ENCODE measurements at regions not wholly inside any gene's neighbourhood (a gene's known extent, or its start where the extent isn't known, plus 50 kb on each side); places are given as distances from the start of the nearest gene placed in this dataset.

- no peak overlapping the region for H3K4me3 ChIP-seq
- H3K9me3 ChIP-seq: peaks cover 6% of the 10 kb centered on the region
- no peak for DNase-seq
- no peaks in the 10 kb centered on the region for H3K4me1 ChIP-seq
- ATAC-seq: no peak
- intact Hi-C loops (cut with DNase I): no loop called here
- TF ChIP-seq CTCF (IDR thresholded peaks at IDR 0.05): no peak
- H3K27ac ChIP-seq: no peak overlapping the region
- no peaks in the 10 kb centered on the region for H3K27me3 ChIP-seq (ENCODE audit: low read depth)
- no peaks in the 10 kb centered on the region for H3K36me3 ChIP-seq
Measured at GRCh38 chr3:157753787-157754136, 250.5 kb upstream of the VEPH1 start.

- DNase-seq (no peak), ATAC-seq (no peak)
- intact Hi-C loops (cut with DNase I): no loop called here
- no peaks in the 10 kb centered on the region for H3K36me3 ChIP-seq
- peaks cover 6% of the 10 kb centered on the region for H3K9me3 ChIP-seq
- H3K27me3 ChIP-seq (ENCODE audit: low read depth): no peaks in the 10 kb centered on the region
- TF ChIP-seq CTCF (IDR thresholded peaks at IDR 0.05): no peak
- H3K4me3 ChIP-seq: no peak overlapping the region
- no peaks in the 10 kb centered on the region for H3K4me1 ChIP-seq
- H3K27ac ChIP-seq: no peak overlapping the region
Measured at GRCh38 chr3:157752956-157753786, 250.0 kb upstream of the VEPH1 start.

DNA sequence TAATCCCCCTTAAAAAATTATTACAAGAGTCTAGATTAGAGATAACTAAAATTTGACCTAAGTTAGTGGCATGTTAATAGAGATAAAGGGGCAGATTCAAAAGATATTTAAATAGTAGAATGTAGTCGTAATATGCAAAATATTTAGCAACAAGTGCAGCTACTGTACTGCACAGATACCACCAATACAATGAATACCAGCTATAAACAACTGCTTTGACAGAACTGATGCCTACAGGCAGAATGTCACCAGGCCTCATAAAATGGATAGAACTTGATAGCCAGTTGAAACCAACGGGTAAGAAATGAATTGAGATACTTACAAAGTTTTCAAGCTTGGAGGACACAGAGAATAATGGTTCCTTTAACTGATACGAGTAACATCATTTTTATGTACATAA lies 249.3 kb upstream of the VEPH1 start:
- no peaks in the 10 kb centered on the region for H3K4me1 ChIP-seq
- H3K27me3 ChIP-seq (ENCODE audit: low read depth): no peaks in the 10 kb centered on the region
- no peak for DNase-seq
- no peak for TF ChIP-seq CTCF (IDR thresholded peaks at IDR 0.05)
- H3K4me3 ChIP-seq: no peak overlapping the region
- no peaks in the 10 kb centered on the region for H3K36me3 ChIP-seq
- intact Hi-C loops (cut with DNase I): no loop called here
- ATAC-seq: no peak
- H3K27ac ChIP-seq: no peak overlapping the region
- peaks cover 6% of the 10 kb centered on the region for H3K9me3 ChIP-seq

DNA sequence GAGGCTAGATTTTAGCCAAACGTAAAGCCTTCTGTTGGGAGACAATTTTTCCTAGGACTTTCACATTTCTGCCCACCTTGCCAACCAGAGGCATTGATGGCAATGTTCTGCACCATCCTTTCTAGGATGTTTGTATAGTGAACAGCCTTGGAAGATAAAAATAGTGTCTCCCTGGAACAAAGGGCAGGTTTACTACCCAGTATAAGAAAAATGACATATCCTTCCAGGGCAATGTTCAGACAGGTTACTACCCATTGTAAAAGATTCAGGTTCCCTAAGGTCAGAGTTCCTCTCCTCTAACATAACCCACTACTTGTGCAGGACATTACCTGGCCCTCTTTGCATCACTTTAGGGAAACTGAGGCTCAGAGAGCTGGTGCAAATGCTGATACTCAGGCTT lies 248.2 kb upstream of the VEPH1 start:
- H3K9me3 ChIP-seq: peaks cover 6% of the 10 kb centered on the region
- no peak overlapping the region for H3K27ac ChIP-seq
- no peaks in the 10 kb centered on the region for H3K27me3 ChIP-seq (ENCODE audit: low read depth)
- ATAC-seq (no peak), DNase-seq (no peak)
- no peaks in the 10 kb centered on the region for H3K36me3 ChIP-seq
- TF ChIP-seq CTCF (IDR thresholded peaks at IDR 0.05): no peak
- H3K4me1 ChIP-seq: no peaks in the 10 kb centered on the region
- intact Hi-C loops (cut with DNase I): no loop called here
- H3K4me3 ChIP-seq: no peak overlapping the region

GRCh38 chr3:157746391-157746790 lies 243.2 kb upstream of the VEPH1 start:
- no peak for TF ChIP-seq CTCF (IDR thresholded peaks at IDR 0.05)
- H3K9me3 ChIP-seq: peaks cover 13% of the 10 kb centered on the region

More at GRCh38 chr3:157746391-157746790, 243.2 kb upstream of the VEPH1 start:
- H3K36me3 ChIP-seq: no peaks in the 10 kb centered on the region
- DNase-seq (no peak), ATAC-seq (no peak)
- intact Hi-C loops (cut with DNase I): no loop called here
- H3K27ac ChIP-seq: no peak overlapping the region
- H3K27me3 ChIP-seq (ENCODE audit: low read depth): no peaks in the 10 kb centered on the region
- no peaks in the 10 kb centered on the region for H3K4me1 ChIP-seq
- H3K4me3 ChIP-seq: no peak overlapping the region
